T-cell (primary cell): ENCODE measurements at regions not wholly inside any gene's neighbourhood (a gene's known extent, or its start where the extent isn't known, plus 50 kb on each side); places are given as distances from the start of the nearest gene placed in this dataset.

Source experiments
- ATAC-seq, 4 experiments: fragments of 200-7000 bp in 3 of 4; fragments of 150-1000 bp in 1 of 4; cut with Tn5 transposase; replicated peaks in 1 of 4; 1 replicate in 3 of 4; 2 replicates in 1 of 4; pipeline ENCODE4 v1.10.0; 2021; ENCODE audit warnings: moderate library complexity in 3 of 4, mild to moderate bottlenecking in 2 of 4, moderate number of reproducible peaks in 1 of 4
- CTCF ChIA-PET, 2 donors: fragments of 300-600 bp; sonication (Branson Sonifier 250); formaldehyde crosslinking; loops; one replicate each; lab custom pipeline; 2022; ENCODE audit warnings: antibody characterized with exemption in 2 of 2; lab: Charles Lee
- POLR2A ChIA-PET, 2 donors: fragments of 300-600 bp; sonication (Branson Sonifier 250); formaldehyde crosslinking; loops; one replicate each; lab custom pipeline; 2022; ENCODE audit warnings: antibody characterized with exemption in 2 of 2; lab: Charles Lee
- DNase-seq, 35 experiments: peaks; one replicate each; pipeline versions ENCODE4 v3.0.0 to v3.0.0-alpha.2; 2013 to 2023
- H3K27ac ChIP-seq: one replicate; pipeline ENCODE4 v1.5.1; 2013; ENCODE audit warnings: low read length
- H3K27me3 ChIP-seq, 2 experiments: replicated peaks in 1 of 2; 1 replicate in 1 of 2; 2 replicates in 1 of 2; pipeline versions ENCODE4 v1.6.1 to v1.7.0; 2013; ENCODE audit warnings: low read length in 1 of 2, mixed read lengths in 1 of 2; ENCODE audit not compliant: control insufficient read depth in 2 of 2, insufficient read depth in 2 of 2; ENCODE audit errors: extremely low read depth in 1 of 2
- H3K36me3 ChIP-seq, 2 donors: 1 replicate in 1 of 2; 2 replicates in 1 of 2; pipeline versions ENCODE4 v1.6.1 to v1.7.0; 2013; ENCODE audit warnings: low read length in 1 of 2; ENCODE audit not compliant: control insufficient read depth in 2 of 2, insufficient read depth in 1 of 2; ENCODE audit errors: extremely low read depth in 1 of 2
- H3K4me1 ChIP-seq, 2 experiments: 1 replicate in 1 of 2; 2 replicates in 1 of 2; pipeline versions ENCODE4 v1.6.1 to v1.7.0; 2013; ENCODE audit warnings: low read length in 2 of 2, mixed read lengths in 1 of 2; ENCODE audit not compliant: insufficient read depth in 2 of 2, control insufficient read depth in 1 of 2; ENCODE audit errors: extremely low read depth in 1 of 2
- H3K4me3 ChIP-seq, 2 donors: 1 replicate in 1 of 2; 2 replicates in 1 of 2; pipeline versions ENCODE4 v1.5.1 to v1.7.0; 2013; ENCODE audit warnings: mild to moderate bottlenecking in 2 of 2, low read length in 1 of 2, moderate library complexity in 1 of 2; ENCODE audit not compliant: control insufficient read depth in 1 of 2; ENCODE audit errors: extremely low read depth in 1 of 2
- H3K9me3 ChIP-seq: 2 replicates; pipeline ENCODE4 v1.7.0; 2013
- H3K27ac Mint-ChIP-seq, 2 donors: one replicate each; pipeline ENCODE4 v1.8.0; 2020 to 2021; ENCODE audit warnings: mild to moderate bottlenecking in 2 of 2, mixed read lengths in 2 of 2
- H3K27me3 Mint-ChIP-seq, 2 donors: one replicate each; pipeline ENCODE4 v1.8.0; 2021 to 2022; ENCODE audit warnings: mixed read lengths in 2 of 2
- H3K36me3 Mint-ChIP-seq: one replicate; pipeline ENCODE4 v1.8.0; 2021; ENCODE audit warnings: mixed read lengths
- H3K4me1 Mint-ChIP-seq, 3 donors: one replicate each; pipeline ENCODE4 v1.8.0; 2020 to 2022; ENCODE audit warnings: mixed read lengths in 3 of 3, mild to moderate bottlenecking in 1 of 3
- H3K4me3 Mint-ChIP-seq, 3 donors: one replicate each; pipeline ENCODE4 v1.8.0; 2020 to 2022; ENCODE audit warnings: mild to moderate bottlenecking in 3 of 3, mixed read lengths in 3 of 3, moderate library complexity in 3 of 3
- H3K9me3 Mint-ChIP-seq, 3 donors: one replicate each; pipeline ENCODE4 v1.8.0; 2020 to 2022; ENCODE audit warnings: mixed read lengths in 3 of 3
- WGBS: methylation state at CpG from one replicate; pipeline ENCODE4 v1.1.5; 2013; ENCODE audit warnings: missing lambda C conversion rate; ENCODE audit not compliant: insufficient coverage; 5-methylcytosine and 5-hydroxymethylcytosine counted together

GRCh38 chr3:145191543-145191942 is 969.4 kb downstream of the PLOD2 start:
- Mint-ChIP-seq H3K9me3 (peaks cover 0 to 3% (median 2%) of the 10 kb centered on the region in 3 donors), H3K4me1 (no peaks in the 10 kb centered on the region), H3K27me3 (no peaks in the 10 kb centered on the region), H3K4me3 (no peak overlapping the region), H3K36me3 (no peaks in the 10 kb centered on the region), H3K27ac (no peak overlapping the region)
- H3K4me3 ChIP-seq: no peak overlapping the region
- H3K27me3 ChIP-seq: no peaks in the 10 kb centered on the region
- ATAC-seq: no peak
- WGBS: no CpG with 5 or more reads among the region's 1 CpG
- H3K9me3 ChIP-seq: no peaks in the 10 kb centered on the region
- no peak for DNase-seq
- CTCF ChIA-PET: no interaction called here
- H3K27ac ChIP-seq: no peak overlapping the region
- POLR2A ChIA-PET: no interaction called here
- H3K36me3 ChIP-seq: no peaks in the 10 kb centered on the region
- no peaks in the 10 kb centered on the region for H3K4me1 ChIP-seq

- ChIA-PET POLR2A (no interaction called here), CTCF (no interaction called here)
- Histone ChIP-seq H3K36me3 (no peaks in the 10 kb centered on the region), H3K4me1 (no peaks in the 10 kb centered on the region), H3K4me3 (no peak overlapping the region), H3K27ac (no peak overlapping the region), H3K27me3 (no peaks in the 10 kb centered on the region), H3K9me3 (no peaks in the 10 kb centered on the region)
- H3K9me3 Mint-ChIP-seq: peaks cover 0 to 17% (median 11%) of the 10 kb centered on the region in 3 donors
- no peaks in the 10 kb centered on the region for H3K36me3 Mint-ChIP-seq
- H3K4me3 Mint-ChIP-seq: no peak overlapping the region
- no peaks in the 10 kb centered on the region for H3K27me3 Mint-ChIP-seq
- no CpG with 5 or more reads among the region's 1 CpG for WGBS
- H3K4me1 Mint-ChIP-seq: no peaks in the 10 kb centered on the region
- no peak overlapping the region for H3K27ac Mint-ChIP-seq
- DNase-seq (no peak), ATAC-seq (no peak)
Observed at GRCh38 chr3:145197051-145197820, 963.7 kb downstream of the PLOD2 start.

GRCh38 chr3:145197821-145198220 is 963.2 kb downstream of the PLOD2 start:
- Mint-ChIP-seq H3K4me1 (no peaks in the 10 kb centered on the region), H3K9me3 (peaks cover 0 to 17% (median 12%) of the 10 kb centered on the region in 3 donors), H3K27me3 (no peaks in the 10 kb centered on the region), H3K36me3 (no peaks in the 10 kb centered on the region), H3K4me3 (no peak overlapping the region), H3K27ac (no peak overlapping the region)
- no peaks in the 10 kb centered on the region for H3K27me3 ChIP-seq
- H3K4me3 ChIP-seq: no peak overlapping the region
- POLR2A ChIA-PET: no interaction called here
- ATAC-seq (no peak), DNase-seq (no peak)
- CTCF ChIA-PET: no interaction called here
- H3K27ac ChIP-seq: no peak overlapping the region
- no peaks in the 10 kb centered on the region for H3K4me1 ChIP-seq
- H3K9me3 ChIP-seq: no peaks in the 10 kb centered on the region
- WGBS: 100% methylated on average over 1 of the region's 1 CpG
- H3K36me3 ChIP-seq: no peaks in the 10 kb centered on the region

DNA sequence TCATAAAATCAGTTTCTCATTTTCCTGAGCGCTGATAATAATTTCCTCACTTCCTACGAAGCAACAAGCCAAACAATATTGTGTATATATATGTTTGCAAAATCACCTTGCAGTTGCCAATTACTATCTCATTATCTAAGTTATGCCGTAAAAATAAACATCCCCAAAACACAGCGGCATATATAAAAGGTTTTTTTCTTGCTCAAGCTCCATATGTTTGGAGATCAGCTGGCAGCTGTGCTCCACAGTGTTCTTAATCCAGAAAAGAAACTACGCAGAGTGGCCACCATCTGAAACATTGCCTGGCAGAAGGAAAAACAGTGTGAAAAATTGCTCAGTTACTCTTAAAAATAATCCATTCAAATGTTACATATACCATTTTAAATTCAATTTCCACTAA is 951.4 kb downstream of the PLOD2 start:
- 80% methylated on average over 1 of the region's 5 CpGs for WGBS
- H3K27me3 Mint-ChIP-seq: no peaks in the 10 kb centered on the region
- H3K4me1 ChIP-seq: no peaks in the 10 kb centered on the region
- H3K4me3 Mint-ChIP-seq: no peak overlapping the region
- no peaks in the 10 kb centered on the region for H3K36me3 Mint-ChIP-seq
- ChIA-PET CTCF (no interaction called here), POLR2A (no interaction called here)
- no peaks in the 10 kb centered on the region for H3K36me3 ChIP-seq
- H3K4me1 Mint-ChIP-seq: no peaks in the 10 kb centered on the region
- ATAC-seq: no peak
- no peak overlapping the region for H3K4me3 ChIP-seq
- no peaks in the 10 kb centered on the region for H3K9me3 Mint-ChIP-seq
- H3K9me3 ChIP-seq: no peaks in the 10 kb centered on the region
- H3K27ac Mint-ChIP-seq: no peak overlapping the region
- DNase-seq: no peak
- no peaks in the 10 kb centered on the region for H3K27me3 ChIP-seq
- no peak overlapping the region for H3K27ac ChIP-seq

GRCh38 chr3:145219355-145220235 is 941.4 kb downstream of the PLOD2 start:
- ChIA-PET POLR2A (interaction anchor here in 1 of 2 donors (0.7 kb wide), 1 partner anchor 98 kb away, joined by 3 read pairs; no protein-coding TSS in a partner anchor), CTCF (interaction anchor here in 1 of 2 donors (0.6 kb wide), 1 partner anchor 229 kb away, joined by 3 read pairs; no protein-coding TSS in a partner anchor)
- H3K9me3 ChIP-seq: no peaks in the 10 kb centered on the region
- DNase-seq: no peak
- no peak for ATAC-seq
- Mint-ChIP-seq H3K4me1 (no peaks in the 10 kb centered on the region), H3K27ac (no peak overlapping the region), H3K4me3 (no peak overlapping the region), H3K27me3 (no peaks in the 10 kb centered on the region), H3K36me3 (no peaks in the 10 kb centered on the region), H3K9me3 (peaks cover 0 to 4% (median 0%) of the 10 kb centered on the region in 3 donors)
- no peak overlapping the region for H3K27ac ChIP-seq
- no peak overlapping the region for H3K4me3 ChIP-seq
- 100% methylated on average over 1 of the region's 5 CpGs for WGBS
- H3K27me3 ChIP-seq: no peaks in the 10 kb centered on the region
- no peaks in the 10 kb centered on the region for H3K36me3 ChIP-seq
- H3K4me1 ChIP-seq: no peaks in the 10 kb centered on the region

DNA sequence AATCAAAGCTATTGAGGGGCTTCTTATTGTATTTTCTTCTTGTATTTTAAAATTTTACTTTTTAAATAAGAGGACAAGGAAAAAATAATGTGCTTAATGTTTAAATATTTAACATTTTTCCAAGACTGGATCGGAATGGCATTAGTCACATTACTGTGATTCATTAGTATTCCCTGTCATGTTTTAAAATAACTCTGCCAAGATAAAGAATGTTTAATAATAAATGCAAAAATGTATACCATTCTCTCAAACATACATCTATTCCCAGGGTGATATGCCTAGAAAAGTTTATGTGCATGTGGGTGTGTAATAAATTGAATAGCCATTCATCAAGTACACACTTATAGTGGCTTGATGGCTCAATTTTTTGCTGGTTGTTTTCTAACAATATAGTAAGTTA is 936.1 kb downstream of the PLOD2 start:
- peaks cover 0 to 4% (median 0%) of the 10 kb centered on the region in 3 donors for H3K9me3 Mint-ChIP-seq
- H3K4me1 Mint-ChIP-seq: no peaks in the 10 kb centered on the region
- no peak for ATAC-seq
- Histone ChIP-seq H3K27ac (no peak overlapping the region), H3K4me1 (no peaks in the 10 kb centered on the region), H3K36me3 (no peaks in the 10 kb centered on the region), H3K27me3 (no peaks in the 10 kb centered on the region), H3K9me3 (no peaks in the 10 kb centered on the region), H3K4me3 (no peak overlapping the region)
- no CpG with 5 or more reads among the region's 1 CpG for WGBS
- H3K27ac Mint-ChIP-seq: no peak overlapping the region
- CTCF ChIA-PET: no interaction called here
- H3K4me3 Mint-ChIP-seq: no peak overlapping the region
- POLR2A ChIA-PET: no interaction called here
- no peak for DNase-seq
- no peaks in the 10 kb centered on the region for H3K36me3 Mint-ChIP-seq
- no peaks in the 10 kb centered on the region for H3K27me3 Mint-ChIP-seq
